OCI-LY7 (cell line): ENCODE measurements at regions not wholly inside any gene's neighbourhood (a gene's known extent, or its start where the extent isn't known, plus 50 kb on each side); places are given as distances from the start of the nearest gene placed in this dataset.

Experiments
- EZH2phosphoT487 ChIP-seq: fragments of 200-600 bp; sonication (generic); IDR thresholded peaks from 2 replicates; pipeline ENCODE4 v1.6.1; 2018; ENCODE audit warnings: low read depth, borderline replicate concordance, mild to moderate bottlenecking, mixed run types, antibody characterized with exemption, low read length, moderate library complexity, mixed read lengths
- TF ChIP-seq, protein P1 (sequence below): fragments of 200-600 bp; sonication (generic); conservative IDR thresholded peaks from 2 replicates; pipeline ENCODE4 v1.5.1; 2014; ENCODE audit warnings: mild to moderate bottlenecking, antibody characterized with exemption, low read length, moderate library complexity, mixed read lengths

DNA sequence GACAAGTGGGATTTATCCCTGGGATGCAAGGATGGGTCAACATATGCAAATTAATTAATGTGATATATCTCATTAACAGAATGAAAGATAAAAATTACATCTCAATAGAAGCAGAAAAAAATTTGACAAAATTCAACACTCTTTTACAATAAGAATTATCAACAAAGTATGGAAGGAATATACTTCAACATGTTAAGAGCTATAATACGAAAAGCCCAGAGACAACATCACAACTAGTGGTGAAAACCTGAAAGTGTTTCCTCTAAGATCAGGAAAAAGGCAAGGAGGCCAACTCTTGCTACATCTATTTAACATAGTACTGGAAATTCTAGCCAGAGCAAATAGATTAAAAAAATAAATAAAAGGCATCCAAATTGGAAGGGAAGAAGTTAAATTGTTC lies 970.0 kb upstream of the POT1 start:
- TF ChIP-seq, protein P1, sequence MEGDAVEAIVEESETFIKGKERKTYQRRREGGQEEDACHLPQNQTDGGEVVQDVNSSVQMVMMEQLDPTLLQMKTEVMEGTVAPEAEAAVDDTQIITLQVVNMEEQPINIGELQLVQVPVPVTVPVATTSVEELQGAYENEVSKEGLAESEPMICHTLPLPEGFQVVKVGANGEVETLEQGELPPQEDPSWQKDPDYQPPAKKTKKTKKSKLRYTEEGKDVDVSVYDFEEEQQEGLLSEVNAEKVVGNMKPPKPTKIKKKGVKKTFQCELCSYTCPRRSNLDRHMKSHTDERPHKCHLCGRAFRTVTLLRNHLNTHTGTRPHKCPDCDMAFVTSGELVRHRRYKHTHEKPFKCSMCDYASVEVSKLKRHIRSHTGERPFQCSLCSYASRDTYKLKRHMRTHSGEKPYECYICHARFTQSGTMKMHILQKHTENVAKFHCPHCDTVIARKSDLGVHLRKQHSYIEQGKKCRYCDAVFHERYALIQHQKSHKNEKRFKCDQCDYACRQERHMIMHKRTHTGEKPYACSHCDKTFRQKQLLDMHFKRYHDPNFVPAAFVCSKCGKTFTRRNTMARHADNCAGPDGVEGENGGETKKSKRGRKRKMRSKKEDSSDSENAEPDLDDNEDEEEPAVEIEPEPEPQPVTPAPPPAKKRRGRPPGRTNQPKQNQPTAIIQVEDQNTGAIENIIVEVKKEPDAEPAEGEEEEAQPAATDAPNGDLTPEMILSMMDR: no peak
- no peak for TF ChIP-seq EZH2phosphoT487
